Activated gamma-delta T cell treated with anti-CD3 and anti-CD28 coated beads, Interleukin-2, amount 50 U/mL, for 16 hours (primary cell): ENCODE measurements at regions not wholly inside any gene's neighbourhood (a gene's known extent, or its start where the extent isn't known, plus 50 kb on each side); places are given as distances from the start of the nearest gene placed in this dataset.

Experiments used
- DNase-seq: peaks from one replicate; pipeline ENCODE4 v3.0.0-alpha.2; 2020; ENCODE audit warnings: low read depth

- no peak for DNase-seq
These were observed 960.2 kb upstream of the NR2F2 start for GRCh38 chr15:95370291-95370690.

- DNase-seq, result no peak
These were observed 958.8 kb upstream of the NR2F2 start for GRCh38 chr15:95371664-95372063.

- DNase-seq, result no peak
These were observed 955.2 kb upstream of the NR2F2 start for GRCh38 chr15:95375281-95375680.

GRCh38 chr15:95377258-95377852 is 953.1 kb upstream of the NR2F2 start:
- no peak for DNase-seq

- DNase-seq, result no peak
These were observed 936.1 kb upstream of the NR2F2 start for GRCh38 chr15:95394186-95395067.

- DNase-seq, result no peak
These were observed 930.1 kb upstream of the NR2F2 start for GRCh38 chr15:95400428-95400827.

GRCh38 chr15:95401587-95401986 is 928.9 kb upstream of the NR2F2 start:
- no peak for DNase-seq

- DNase-seq, result no peak
These were observed 925.1 kb upstream of the NR2F2 start for GRCh38 chr15:95405447-95405846.

- DNase-seq, result no peak
These were observed 923.0 kb upstream of the NR2F2 start for GRCh38 chr15:95407534-95407933.

GRCh38 chr15:95409211-95409610 is 921.3 kb upstream of the NR2F2 start:
- DNase-seq, result no peak

- no peak for DNase-seq
These were observed 920.7 kb upstream of the NR2F2 start for GRCh38 chr15:95409626-95410310.

GRCh38 chr15:95410757-95411156 is 919.7 kb upstream of the NR2F2 start:
- no peak for DNase-seq

GRCh38 chr15:95416576-95416975 is 913.9 kb upstream of the NR2F2 start:
- DNase-seq, result no peak

GRCh38 chr15:95417761-95418160 is 912.7 kb upstream of the NR2F2 start:
- DNase-seq, result no peak

GRCh38 chr15:95422255-95422654 is 908.2 kb upstream of the NR2F2 start:
- no peak for DNase-seq

GRCh38 chr15:95425859-95426258 is 904.6 kb upstream of the NR2F2 start:
- DNase-seq, result no peak

- no peak for DNase-seq
These were observed 901.2 kb upstream of the NR2F2 start for GRCh38 chr15:95429345-95429744.

- DNase-seq, result no peak
These were observed 899.0 kb upstream of the NR2F2 start for GRCh38 chr15:95431518-95431917.

GRCh38 chr15:95432878-95433405 is 897.6 kb upstream of the NR2F2 start:
- no peak for DNase-seq

- DNase-seq, result no peak
These were observed 890.6 kb upstream of the NR2F2 start for GRCh38 chr15:95439922-95440376.

GRCh38 chr15:95440712-95441111 is 889.8 kb upstream of the NR2F2 start:
- DNase-seq, result no peak

- DNase-seq, result no peak
These were observed 888.3 kb upstream of the NR2F2 start for GRCh38 chr15:95442107-95442719.
